ENCODE measurements at regions not wholly inside any gene's neighbourhood (a gene's known extent, or its start where the extent isn't known, plus 50 kb on each side); places are given as distances from the start of the nearest gene placed in this dataset.
"Not testable (repeated sequence)": the region's sequence is repeated elsewhere in the genome, so short reads cannot be mapped to it uniquely, and the experiment has no call there.

DNA sequence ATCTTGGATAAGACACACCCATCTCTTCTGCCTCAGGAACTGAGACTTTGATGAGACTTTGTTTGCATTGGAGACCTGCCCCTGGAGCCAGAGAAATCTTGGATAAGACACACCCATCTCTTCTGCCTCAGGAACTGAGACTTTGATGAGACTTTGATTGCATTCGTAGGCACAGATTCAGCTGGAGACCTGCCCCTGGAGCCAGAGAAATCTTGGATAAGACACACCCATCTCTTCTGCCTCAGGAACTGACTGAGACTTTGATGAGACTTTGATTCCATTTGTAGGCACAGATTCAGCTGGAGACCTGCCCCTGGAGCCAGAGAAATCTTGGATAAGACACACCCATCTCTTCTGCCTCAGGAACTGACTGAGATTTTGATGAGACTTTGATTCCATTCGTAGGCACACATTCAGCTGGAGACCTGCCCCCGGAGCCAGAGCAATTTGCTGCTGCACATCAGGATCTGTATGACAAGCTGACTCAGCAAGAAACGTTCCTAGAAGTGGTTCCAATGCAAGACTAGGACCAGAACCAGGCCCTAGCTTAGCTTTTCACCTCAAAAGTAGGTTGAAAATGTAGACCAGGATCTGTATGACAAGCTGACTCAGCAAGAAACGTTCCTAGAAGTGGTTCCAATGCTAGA, 54.0 kb upstream of the TMEM97 start:
- dilution Hi-C loops (cut with MboI; ENCODE audit: extremely low pct_ligation_motif_present, low sequenced_read_pairs); H3K4me3 ChIP-seq (ENCODE audit: control insufficient read depth in 2 of 3, extremely low read depth in 1 of 3, insufficient read depth in 2 of 3, low read depth in 1 of 3, low read length in 3 of 3); H3K4me1 ChIP-seq (ENCODE audit: control insufficient read depth, extremely low read depth, insufficient read depth, low read length); H3K36me3 ChIP-seq (ENCODE audit: control insufficient read depth in 2 of 2, extremely low read depth in 1 of 2, insufficient read depth in 2 of 2, low read length in 2 of 2); H3K9me3 ChIP-seq (ENCODE audit: control insufficient read depth, low read depth, low read length); H3K9me1 ChIP-seq (ENCODE audit: control insufficient read depth, extremely low read depth, insufficient read depth, low read length); DNase-seq (ENCODE audit: low read depth, low spot score); H4K20me1 ChIP-seq (ENCODE audit: control insufficient read depth, extremely low read depth, insufficient read depth, low read length); H3K27ac ChIP-seq (ENCODE audit: control insufficient read depth, insufficient read depth, low read length); H3K79me2 ChIP-seq (ENCODE audit: control insufficient read depth, insufficient read depth, low read length); FAIRE-seq; H3K4me2 ChIP-seq (ENCODE audit: control insufficient read depth, extremely low read depth, insufficient read depth, low read depth, low read length); H3K9ac ChIP-seq (ENCODE audit: control insufficient read depth, extremely low read depth, insufficient read depth, low read length); H2AFZ ChIP-seq (ENCODE audit: control insufficient read depth, low read length): not testable (repeated sequence)
- H3K27me3 ChIP-seq (ENCODE audit: control insufficient read depth, extremely low read depth, insufficient read depth, low read length), result peaks cover 14% of the 10 kb centered on the region

- H2AFZ ChIP-seq (ENCODE audit: control insufficient read depth, low read length); H3K9ac ChIP-seq (ENCODE audit: control insufficient read depth, extremely low read depth, insufficient read depth, low read length); FAIRE-seq; H4K20me1 ChIP-seq (ENCODE audit: control insufficient read depth, extremely low read depth, insufficient read depth, low read length); dilution Hi-C loops (cut with MboI; ENCODE audit: extremely low pct_ligation_motif_present, low sequenced_read_pairs); H3K4me1 ChIP-seq (ENCODE audit: control insufficient read depth, extremely low read depth, insufficient read depth, low read length); H3K27ac ChIP-seq (ENCODE audit: control insufficient read depth, insufficient read depth, low read length); DNase-seq (ENCODE audit: low read depth, low spot score); H3K4me3 ChIP-seq (ENCODE audit: control insufficient read depth in 2 of 3, extremely low read depth in 1 of 3, insufficient read depth in 2 of 3, low read depth in 1 of 3, low read length in 3 of 3); H3K9me3 ChIP-seq (ENCODE audit: control insufficient read depth, low read depth, low read length); H3K36me3 ChIP-seq (ENCODE audit: control insufficient read depth in 2 of 2, extremely low read depth in 1 of 2, insufficient read depth in 2 of 2, low read length in 2 of 2); H3K79me2 ChIP-seq (ENCODE audit: control insufficient read depth, insufficient read depth, low read length); H3K4me2 ChIP-seq (ENCODE audit: control insufficient read depth, extremely low read depth, insufficient read depth, low read depth, low read length); H3K9me1 ChIP-seq (ENCODE audit: control insufficient read depth, extremely low read depth, insufficient read depth, low read length): not testable (repeated sequence)
- peaks cover 19% of the 10 kb centered on the region for H3K27me3 ChIP-seq (ENCODE audit: control insufficient read depth, extremely low read depth, insufficient read depth, low read length)
Measured at GRCh38 chr17:28265856-28266546, 53.0 kb upstream of the TMEM97 start.

DNA sequence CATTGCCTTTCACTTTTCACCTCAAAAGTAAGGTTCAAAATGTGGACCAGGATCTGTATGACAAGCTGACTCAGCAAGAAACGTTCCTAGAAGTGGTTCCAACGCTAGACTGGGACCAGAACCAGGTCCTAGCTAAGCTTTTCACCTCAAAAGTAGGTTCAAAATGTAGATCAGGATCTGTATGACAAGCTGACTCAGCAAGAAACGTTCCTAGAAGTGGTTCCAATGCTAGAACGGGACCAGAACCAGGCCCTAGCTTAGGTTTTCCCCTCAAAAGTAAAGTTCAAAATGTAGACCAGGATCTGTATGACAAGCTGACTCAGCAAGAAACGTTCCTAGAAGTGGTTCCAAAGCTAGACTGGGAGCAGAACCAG, 52.5 kb upstream of the TMEM97 start:
- H3K36me3 ChIP-seq (ENCODE audit: control insufficient read depth in 2 of 2, extremely low read depth in 1 of 2, insufficient read depth in 2 of 2, low read length in 2 of 2); H3K9me1 ChIP-seq (ENCODE audit: control insufficient read depth, extremely low read depth, insufficient read depth, low read length); H3K9me3 ChIP-seq (ENCODE audit: control insufficient read depth, low read depth, low read length); H3K4me3 ChIP-seq (ENCODE audit: control insufficient read depth in 2 of 3, extremely low read depth in 1 of 3, insufficient read depth in 2 of 3, low read depth in 1 of 3, low read length in 3 of 3); dilution Hi-C loops (cut with MboI; ENCODE audit: extremely low pct_ligation_motif_present, low sequenced_read_pairs); H3K79me2 ChIP-seq (ENCODE audit: control insufficient read depth, insufficient read depth, low read length); H3K4me2 ChIP-seq (ENCODE audit: control insufficient read depth, extremely low read depth, insufficient read depth, low read depth, low read length); FAIRE-seq; H4K20me1 ChIP-seq (ENCODE audit: control insufficient read depth, extremely low read depth, insufficient read depth, low read length); H3K9ac ChIP-seq (ENCODE audit: control insufficient read depth, extremely low read depth, insufficient read depth, low read length); H3K4me1 ChIP-seq (ENCODE audit: control insufficient read depth, extremely low read depth, insufficient read depth, low read length); DNase-seq (ENCODE audit: low read depth, low spot score); H2AFZ ChIP-seq (ENCODE audit: control insufficient read depth, low read length); H3K27ac ChIP-seq (ENCODE audit: control insufficient read depth, insufficient read depth, low read length): not testable (repeated sequence)
- peaks cover 25% of the 10 kb centered on the region for H3K27me3 ChIP-seq (ENCODE audit: control insufficient read depth, extremely low read depth, insufficient read depth, low read length)

DNA sequence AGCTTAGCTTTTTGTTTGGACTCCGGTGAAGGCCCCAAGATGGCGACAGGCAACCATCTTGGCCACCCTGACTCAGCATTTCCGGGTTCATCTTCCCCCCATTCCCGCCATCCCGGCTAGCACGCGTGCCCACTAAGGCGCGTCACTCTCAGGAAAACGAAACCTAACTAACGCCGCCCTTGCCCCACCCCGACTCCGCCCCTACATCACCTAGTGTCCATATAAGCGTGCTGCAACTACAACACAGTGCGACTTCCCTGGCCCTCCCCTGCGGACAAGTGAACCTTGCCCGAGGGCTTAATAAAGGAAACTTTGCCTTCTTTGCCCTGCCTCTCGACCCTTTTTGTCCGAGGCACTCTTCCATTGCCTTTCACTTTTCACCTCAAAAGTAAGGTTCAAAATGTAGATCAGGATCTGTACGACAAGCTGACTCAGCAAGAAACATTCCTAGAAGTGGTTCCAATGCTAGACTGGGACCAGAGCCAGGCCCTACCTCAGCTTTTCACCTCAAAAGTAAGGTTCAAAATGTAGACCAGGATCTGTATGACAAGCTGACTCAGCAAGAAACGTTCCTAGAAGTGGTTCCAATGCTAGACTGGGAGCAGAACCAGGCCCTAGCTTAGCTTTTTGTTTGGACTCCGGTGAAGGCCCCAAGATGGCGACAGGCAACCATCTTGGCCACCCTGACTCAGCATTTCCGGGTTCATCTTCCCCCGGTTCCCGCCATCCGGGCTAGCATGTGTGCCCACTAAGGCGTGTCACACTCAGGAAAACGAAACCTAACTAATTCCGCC, 51.9 kb upstream of the TMEM97 start:
- H3K79me2 ChIP-seq (ENCODE audit: control insufficient read depth, insufficient read depth, low read length); H3K36me3 ChIP-seq (ENCODE audit: control insufficient read depth in 2 of 2, extremely low read depth in 1 of 2, insufficient read depth in 2 of 2, low read length in 2 of 2); FAIRE-seq; DNase-seq (ENCODE audit: low read depth, low spot score); dilution Hi-C loops (cut with MboI; ENCODE audit: extremely low pct_ligation_motif_present, low sequenced_read_pairs); H3K9me3 ChIP-seq (ENCODE audit: control insufficient read depth, low read depth, low read length); H3K9me1 ChIP-seq (ENCODE audit: control insufficient read depth, extremely low read depth, insufficient read depth, low read length); H3K27ac ChIP-seq (ENCODE audit: control insufficient read depth, insufficient read depth, low read length); H3K9ac ChIP-seq (ENCODE audit: control insufficient read depth, extremely low read depth, insufficient read depth, low read length); H4K20me1 ChIP-seq (ENCODE audit: control insufficient read depth, extremely low read depth, insufficient read depth, low read length); H2AFZ ChIP-seq (ENCODE audit: control insufficient read depth, low read length); H3K4me1 ChIP-seq (ENCODE audit: control insufficient read depth, extremely low read depth, insufficient read depth, low read length); H3K4me3 ChIP-seq (ENCODE audit: control insufficient read depth in 2 of 3, extremely low read depth in 1 of 3, insufficient read depth in 2 of 3, low read depth in 1 of 3, low read length in 3 of 3); H3K4me2 ChIP-seq (ENCODE audit: control insufficient read depth, extremely low read depth, insufficient read depth, low read depth, low read length): not testable (repeated sequence)
- H3K27me3 ChIP-seq (ENCODE audit: control insufficient read depth, extremely low read depth, insufficient read depth, low read length), result peaks cover 31% of the 10 kb centered on the region
